Dendritic cell treated with granulocyte-macrophage colony-stimulating factor and Interleukin-4, amounts not matched to agents 40 ng/mL and 50 ng/mL, for 4 days (primary cell): ENCODE measurements at regions not wholly inside any gene's neighbourhood (a gene's known extent, or its start where the extent isn't known, plus 50 kb on each side); places are given as distances from the start of the nearest gene placed in this dataset.
"Not testable (repeated sequence)": the region's sequence is repeated elsewhere in the genome, so short reads cannot be mapped to it uniquely, and the experiment has no call there.

Source experiments
- H3K27ac Mint-ChIP-seq: one replicate; pipeline ENCODE4 v1.8.0; 2022; ENCODE audit warnings: mild to moderate bottlenecking, mixed read lengths
- H3K27me3 Mint-ChIP-seq: one replicate; pipeline ENCODE4 v1.8.0; 2022; ENCODE audit warnings: mild to moderate bottlenecking, mixed read lengths
- H3K36me3 Mint-ChIP-seq: one replicate; pipeline ENCODE4 v1.8.0; 2022; ENCODE audit warnings: low read depth, mixed read lengths
- H3K4me1 Mint-ChIP-seq: one replicate; pipeline ENCODE4 v1.8.0; 2022; ENCODE audit warnings: low read depth, mixed read lengths
- H3K4me3 Mint-ChIP-seq: one replicate; pipeline ENCODE4 v1.8.0; 2022; ENCODE audit warnings: mild to moderate bottlenecking, moderate library complexity, mixed read lengths
- H3K9me3 Mint-ChIP-seq: one replicate; pipeline ENCODE4 v1.8.0; 2022; ENCODE audit warnings: mixed read lengths
- intact Hi-C: fragments of 100-400 bp; cut with micrococcal nuclease; formaldehyde crosslinking; loops from one replicate; pipeline ENCODE4 v1.15.0; 2022

- intact Hi-C loops = no loop called here
- Mint-ChIP-seq H3K36me3 (no peaks in the 10 kb centered on the region), H3K27ac (no peak overlapping the region), H3K27me3 (no peaks in the 10 kb centered on the region), H3K4me1 (peaks cover 19% of the 10 kb centered on the region), H3K4me3 (no peak overlapping the region), H3K9me3 (peaks cover 2% of the 10 kb centered on the region)
Measured at GRCh38 chr2:173545364-173545763, 190.7 kb downstream of the CDCA7 start.

GRCh38 chr2:173547499-173547898 lies 192.8 kb downstream of the CDCA7 start:
- intact Hi-C loops = no loop called here
- H3K4me1 Mint-ChIP-seq = peaks cover 21% of the 10 kb centered on the region
- H3K27ac Mint-ChIP-seq = no peak overlapping the region
- no peaks in the 10 kb centered on the region for H3K27me3 Mint-ChIP-seq
- no peaks in the 10 kb centered on the region for H3K36me3 Mint-ChIP-seq
- peaks cover 15% of the 10 kb centered on the region for H3K9me3 Mint-ChIP-seq
- no peak overlapping the region for H3K4me3 Mint-ChIP-seq

GRCh38 chr2:173550143-173550542 lies 195.5 kb downstream of the CDCA7 start:
- Mint-ChIP-seq H3K36me3 (no peaks in the 10 kb centered on the region), H3K4me1 (peaks cover 25% of the 10 kb centered on the region), H3K9me3 (peaks cover 15% of the 10 kb centered on the region), H3K27me3 (no peaks in the 10 kb centered on the region), H3K27ac (no peak overlapping the region), H3K4me3 (no peak overlapping the region)
- intact Hi-C loops = no loop called here

GRCh38 chr2:173552531-173552930 lies 197.9 kb downstream of the CDCA7 start:
- Mint-ChIP-seq H3K4me3 (no peak overlapping the region), H3K4me1 (peaks cover 9% of the 10 kb centered on the region), H3K27me3 (peaks cover 7% of the 10 kb centered on the region), H3K9me3 (peaks cover 15% of the 10 kb centered on the region), H3K27ac (no peak overlapping the region), H3K36me3 (no peaks in the 10 kb centered on the region)
- intact Hi-C loops = no loop called here

- Mint-ChIP-seq H3K4me3 (no peak overlapping the region), H3K27me3 (peaks cover 7% of the 10 kb centered on the region), H3K36me3 (no peaks in the 10 kb centered on the region), H3K9me3 (peaks cover 15% of the 10 kb centered on the region), H3K27ac (no peak overlapping the region), H3K4me1 (peaks cover 6% of the 10 kb centered on the region)
- intact Hi-C loops = no loop called here
Measured at GRCh38 chr2:173553593-173553992, 198.9 kb downstream of the CDCA7 start.

GRCh38 chr2:173555833-173556232 lies 201.2 kb downstream of the CDCA7 start:
- Mint-ChIP-seq H3K9me3 (peaks cover 8% of the 10 kb centered on the region), H3K4me3 (no peak overlapping the region), H3K27me3 (peaks cover 16% of the 10 kb centered on the region), H3K4me1 (peaks cover 6% of the 10 kb centered on the region), H3K27ac (no peak overlapping the region), H3K36me3 (no peaks in the 10 kb centered on the region)
- intact Hi-C loops = no loop called here

GRCh38 chr2:173556816-173557215 lies 202.1 kb downstream of the CDCA7 start:
- H3K9me3 Mint-ChIP-seq = no peaks in the 10 kb centered on the region
- H3K4me1 Mint-ChIP-seq = peaks cover 6% of the 10 kb centered on the region
- H3K27me3 Mint-ChIP-seq = peaks cover 16% of the 10 kb centered on the region
- intact Hi-C loops = no loop called here
- H3K36me3 Mint-ChIP-seq = no peaks in the 10 kb centered on the region
- no peak overlapping the region for H3K4me3 Mint-ChIP-seq
- H3K27ac Mint-ChIP-seq = no peak overlapping the region

- peaks cover 3% of the 10 kb centered on the region for H3K4me1 Mint-ChIP-seq
- no peak overlapping the region for H3K27ac Mint-ChIP-seq
- H3K4me3 Mint-ChIP-seq = no peak overlapping the region
- H3K36me3 Mint-ChIP-seq = no peaks in the 10 kb centered on the region
- intact Hi-C loops = no loop called here
- peaks cover 20% of the 10 kb centered on the region for H3K27me3 Mint-ChIP-seq
- H3K9me3 Mint-ChIP-seq = no peaks in the 10 kb centered on the region
Measured at GRCh38 chr2:173557497-173557896, 202.8 kb downstream of the CDCA7 start.

GRCh38 chr2:173567493-173567892 lies 212.8 kb downstream of the CDCA7 start:
- intact Hi-C loops = no loop called here
- H3K27ac Mint-ChIP-seq = no peak overlapping the region
- no peaks in the 10 kb centered on the region for H3K9me3 Mint-ChIP-seq
- no peaks in the 10 kb centered on the region for H3K36me3 Mint-ChIP-seq
- no peak overlapping the region for H3K4me3 Mint-ChIP-seq
- peaks cover 5% of the 10 kb centered on the region for H3K4me1 Mint-ChIP-seq
- peaks cover 30% of the 10 kb centered on the region for H3K27me3 Mint-ChIP-seq

- Mint-ChIP-seq H3K9me3 (no peaks in the 10 kb centered on the region), H3K27me3 (peaks cover 26% of the 10 kb centered on the region), H3K4me1 (peaks cover 5% of the 10 kb centered on the region), H3K4me3 (no peak overlapping the region), H3K36me3 (no peaks in the 10 kb centered on the region), H3K27ac (no peak overlapping the region)
- intact Hi-C loops = loop anchor here (2.0 kb wide), 1 partner anchor 165 kb away; no protein-coding TSS in a partner anchor
Measured at GRCh38 chr2:173568054-173568453, 213.4 kb downstream of the CDCA7 start.

- H3K4me3 Mint-ChIP-seq = no peak overlapping the region
- H3K27me3 Mint-ChIP-seq = peaks cover 15% of the 10 kb centered on the region
- intact Hi-C loops = loop anchor here (10.0 kb wide), 1 partner anchor 774 kb away; no protein-coding TSS in a partner anchor
- peaks cover 5% of the 10 kb centered on the region for H3K4me1 Mint-ChIP-seq
- no peaks in the 10 kb centered on the region for H3K9me3 Mint-ChIP-seq
- H3K36me3 Mint-ChIP-seq = no peaks in the 10 kb centered on the region
- no peak overlapping the region for H3K27ac Mint-ChIP-seq
Measured at GRCh38 chr2:173571021-173571821, 216.5 kb downstream of the CDCA7 start.

- H3K4me1 Mint-ChIP-seq = peaks cover 5% of the 10 kb centered on the region
- no peaks in the 10 kb centered on the region for H3K9me3 Mint-ChIP-seq
- H3K36me3 Mint-ChIP-seq = no peaks in the 10 kb centered on the region
- peaks cover 15% of the 10 kb centered on the region for H3K27me3 Mint-ChIP-seq
- intact Hi-C loops = loop anchor here (10.0 kb wide), 1 partner anchor 773 kb away; no protein-coding TSS in a partner anchor
- H3K27ac Mint-ChIP-seq = no peak overlapping the region
- H3K4me3 Mint-ChIP-seq = no peak overlapping the region
Measured at GRCh38 chr2:173571887-173572680, 217.4 kb downstream of the CDCA7 start.

- H3K4me3 Mint-ChIP-seq = no peak overlapping the region
- peaks cover 15% of the 10 kb centered on the region for H3K27me3 Mint-ChIP-seq
- H3K4me1 Mint-ChIP-seq = peaks cover 5% of the 10 kb centered on the region
- H3K9me3 Mint-ChIP-seq = no peaks in the 10 kb centered on the region
- intact Hi-C loops = loop anchor here (10.0 kb wide), 1 partner anchor 772 kb away; no protein-coding TSS in a partner anchor
- no peak overlapping the region for H3K27ac Mint-ChIP-seq
- H3K36me3 Mint-ChIP-seq = no peaks in the 10 kb centered on the region
Measured at GRCh38 chr2:173572848-173573247, 218.2 kb downstream of the CDCA7 start.

- H3K27ac Mint-ChIP-seq, H3K36me3 Mint-ChIP-seq, H3K4me3 Mint-ChIP-seq, H3K4me1 Mint-ChIP-seq, H3K9me3 Mint-ChIP-seq: not testable (repeated sequence)
- intact Hi-C loops = loop anchor here (10.0 kb wide), 1 partner anchor 771 kb away; no protein-coding TSS in a partner anchor
- peaks cover 15% of the 10 kb centered on the region for H3K27me3 Mint-ChIP-seq
Measured at GRCh38 chr2:173573782-173574181, 219.1 kb downstream of the CDCA7 start.
